BLaER1 treated with 17β-estradiol and CSF1 and Interleukin-3, amounts not matched to agents 10 nM and 100 nM (cell line): ENCODE measurements at regions not wholly inside any gene's neighbourhood (a gene's known extent, or its start where the extent isn't known, plus 50 kb on each side); places are given as distances from the start of the nearest gene placed in this dataset.

Experiments
- H3K27ac ChIP-seq, 11 experiments: shearing (Covaris generic); formaldehyde crosslinking; 2 replicates each; pipeline ENCODE4 v1.8.1; 2022
- H3K27me3 ChIP-seq, 11 experiments: shearing (Covaris generic); formaldehyde crosslinking; 2 replicates each; pipeline ENCODE4 v1.8.1; 2022
- H3K36me3 ChIP-seq, 11 experiments: shearing (Covaris generic); formaldehyde crosslinking; 2 replicates each; pipeline ENCODE4 v1.8.1; 2022
- H3K4me1 ChIP-seq, 10 experiments: shearing (Covaris generic); formaldehyde crosslinking; 2 replicates each; pipeline ENCODE4 v1.8.1; 2022
- H3K4me2 ChIP-seq, 11 experiments: shearing (Covaris generic); formaldehyde crosslinking; 2 replicates each; pipeline ENCODE4 v1.8.1; 2022
- H3K4me3 ChIP-seq, 10 experiments: shearing (Covaris generic); formaldehyde crosslinking; 2 replicates each; pipeline ENCODE4 v1.8.1; 2022
- H3K9ac ChIP-seq, 11 experiments: shearing (Covaris generic); formaldehyde crosslinking; 2 replicates each; pipeline ENCODE4 v1.8.1; 2022
- H3K9me3 ChIP-seq, 11 experiments: shearing (Covaris generic); formaldehyde crosslinking; replicated peaks in 1 of 11; 2 replicates each; pipeline ENCODE4 v1.8.1; 2022
- H4K20me1 ChIP-seq, 11 experiments: shearing (Covaris generic); formaldehyde crosslinking; 2 replicates each; pipeline ENCODE4 v1.8.1; 2022
- Cebpa-rat ChIP-seq, 11 experiments: shearing (Covaris generic); IDR thresholded peaks; 2 replicates each; pipeline ENCODE4 v1.8.1; 2022

DNA sequence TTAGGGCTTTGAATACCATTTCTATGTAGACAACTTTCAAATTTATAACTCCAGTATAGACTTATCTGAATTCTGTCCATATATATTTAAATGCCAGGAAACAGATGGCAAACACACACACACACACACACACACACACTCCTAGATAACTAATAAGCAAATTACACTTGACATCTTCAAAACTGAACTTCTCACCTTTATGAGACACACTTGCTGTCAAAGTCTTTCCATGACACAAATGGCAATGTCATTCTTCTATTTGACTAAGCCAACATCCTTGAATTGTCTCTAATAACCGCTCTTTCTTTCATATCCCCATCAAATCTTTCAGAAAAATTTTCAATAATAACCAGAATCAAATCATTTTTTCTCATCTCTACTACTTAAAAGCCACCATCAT, 402.4 kb downstream of the PCDH18 start:
- H4K20me1 ChIP-seq, result no peaks in the 10 kb centered on the region
- H3K4me1 ChIP-seq, result peaks cover 0 to 15% (median 0%) of the 10 kb centered on the region in 10 experiments; a peak in 5 of 20 replicates
- no peak overlapping the region for H3K4me3 ChIP-seq
- H3K9ac ChIP-seq, result no peak overlapping the region
- no peaks in the 10 kb centered on the region for H3K9me3 ChIP-seq
- no peaks in the 10 kb centered on the region for H3K36me3 ChIP-seq
- H3K27ac ChIP-seq, result no peak overlapping the region
- peak overlapping the region in 3 of 11 experiments; percentile 36 to 55 (median 36); a peak in 6 of 22 replicates for H3K4me2 ChIP-seq
- no peak for TF ChIP-seq Cebpa-rat (IDR thresholded peaks at IDR 0.05)
- H3K27me3 ChIP-seq, result no peaks in the 10 kb centered on the region

GRCh38 chr4:137129441-137129840, 402.9 kb downstream of the PCDH18 start:
- H3K36me3 ChIP-seq, result no peaks in the 10 kb centered on the region
- no peak overlapping the region for H3K9ac ChIP-seq
- H3K4me1 ChIP-seq, result peaks cover 0 to 15% (median 0%) of the 10 kb centered on the region in 10 experiments; a peak in 5 of 20 replicates
- H3K9me3 ChIP-seq, result no peaks in the 10 kb centered on the region
- no peaks in the 10 kb centered on the region for H4K20me1 ChIP-seq
- no peak overlapping the region for H3K27ac ChIP-seq
- H3K4me2 ChIP-seq, result peak overlapping the region in 3 of 11 experiments; percentile 36 to 55 (median 36); a peak in 6 of 22 replicates
- no peak for TF ChIP-seq Cebpa-rat (IDR thresholded peaks at IDR 0.05)
- H3K27me3 ChIP-seq, result no peaks in the 10 kb centered on the region
- no peak overlapping the region for H3K4me3 ChIP-seq

DNA sequence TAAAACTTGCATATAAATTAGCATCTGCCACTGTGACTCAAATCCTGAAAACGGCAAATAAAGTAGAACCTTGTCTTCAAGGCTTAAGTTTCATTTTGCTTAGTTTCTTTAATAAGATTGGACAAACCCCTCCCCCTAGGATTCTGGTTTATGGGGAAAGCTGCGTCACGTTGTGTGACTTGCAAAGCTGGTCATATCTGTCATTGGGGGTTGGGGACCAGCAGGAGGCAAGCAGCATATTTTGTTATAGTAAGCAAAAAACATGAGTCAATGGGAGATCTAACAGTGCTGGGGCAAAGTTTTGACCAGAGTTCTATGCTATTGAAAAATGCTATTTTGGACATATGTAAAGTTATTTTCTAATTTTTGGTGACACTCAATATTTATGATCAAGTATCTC, 407.3 kb downstream of the PCDH18 start:
- Histone ChIP-seq H3K4me1 (peaks cover 0 to 11% (median 0%) of the 10 kb centered on the region in 10 experiments; a peak in 5 of 20 replicates), H4K20me1 (no peaks in the 10 kb centered on the region), H3K27me3 (no peaks in the 10 kb centered on the region), H3K9me3 (no peaks in the 10 kb centered on the region), H3K4me2 (no peak overlapping the region), H3K9ac (no peak overlapping the region), H3K4me3 (no peak overlapping the region), H3K27ac (no peak overlapping the region), H3K36me3 (no peaks in the 10 kb centered on the region)
- no peak for TF ChIP-seq Cebpa-rat (IDR thresholded peaks at IDR 0.05)

- no peak for TF ChIP-seq Cebpa-rat (IDR thresholded peaks at IDR 0.05)
- Histone ChIP-seq H3K9me3 (no peaks in the 10 kb centered on the region), H4K20me1 (no peaks in the 10 kb centered on the region), H3K36me3 (no peaks in the 10 kb centered on the region), H3K4me1 (peaks cover 0 to 6% (median 0%) of the 10 kb centered on the region in 10 experiments; a peak in 5 of 20 replicates), H3K4me3 (no peak overlapping the region), H3K4me2 (no peak overlapping the region), H3K27ac (no peak overlapping the region), H3K9ac (no peak overlapping the region), H3K27me3 (no peaks in the 10 kb centered on the region)
Observed at GRCh38 chr4:137124278-137124932, 407.9 kb downstream of the PCDH18 start.

GRCh38 chr4:137122876-137123275, 409.4 kb downstream of the PCDH18 start:
- H3K27ac ChIP-seq, result no peak overlapping the region
- no peak overlapping the region for H3K4me3 ChIP-seq
- no peak overlapping the region for H3K9ac ChIP-seq
- H3K9me3 ChIP-seq, result no peaks in the 10 kb centered on the region
- H3K4me1 ChIP-seq, result no peaks in the 10 kb centered on the region
- no peak overlapping the region for H3K4me2 ChIP-seq
- H4K20me1 ChIP-seq, result no peaks in the 10 kb centered on the region
- no peak for TF ChIP-seq Cebpa-rat (IDR thresholded peaks at IDR 0.05)
- H3K36me3 ChIP-seq, result no peaks in the 10 kb centered on the region
- H3K27me3 ChIP-seq, result no peaks in the 10 kb centered on the region

DNA sequence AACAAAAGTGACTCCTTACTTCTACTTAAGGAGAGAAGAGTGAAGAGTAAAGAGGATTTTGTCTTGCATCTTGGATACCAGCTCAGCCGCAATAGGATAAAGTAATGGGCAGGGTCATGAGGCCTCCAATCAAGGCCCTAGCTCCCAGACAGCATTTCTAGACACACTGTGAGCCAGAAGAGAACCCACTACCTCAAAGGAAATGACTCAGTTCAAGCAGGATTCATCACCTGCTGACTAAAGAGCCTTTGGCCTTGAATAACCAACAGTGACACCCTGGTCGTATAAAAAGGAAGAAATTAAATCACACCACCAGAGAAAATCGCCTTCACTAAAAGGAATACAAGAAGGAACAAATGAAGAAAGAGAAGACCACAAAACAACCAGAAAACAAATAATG, 416.1 kb downstream of the PCDH18 start:
- H3K27ac ChIP-seq, result no peak overlapping the region
- no peak overlapping the region for H3K9ac ChIP-seq
- no peaks in the 10 kb centered on the region for H4K20me1 ChIP-seq
- H3K4me3 ChIP-seq, result no peak overlapping the region
- no peaks in the 10 kb centered on the region for H3K4me1 ChIP-seq
- no peaks in the 10 kb centered on the region for H3K9me3 ChIP-seq
- no peaks in the 10 kb centered on the region for H3K36me3 ChIP-seq
- H3K4me2 ChIP-seq, result no peak overlapping the region
- TF ChIP-seq Cebpa-rat (IDR thresholded peaks at IDR 0.05), result no peak
- no peaks in the 10 kb centered on the region for H3K27me3 ChIP-seq

DNA sequence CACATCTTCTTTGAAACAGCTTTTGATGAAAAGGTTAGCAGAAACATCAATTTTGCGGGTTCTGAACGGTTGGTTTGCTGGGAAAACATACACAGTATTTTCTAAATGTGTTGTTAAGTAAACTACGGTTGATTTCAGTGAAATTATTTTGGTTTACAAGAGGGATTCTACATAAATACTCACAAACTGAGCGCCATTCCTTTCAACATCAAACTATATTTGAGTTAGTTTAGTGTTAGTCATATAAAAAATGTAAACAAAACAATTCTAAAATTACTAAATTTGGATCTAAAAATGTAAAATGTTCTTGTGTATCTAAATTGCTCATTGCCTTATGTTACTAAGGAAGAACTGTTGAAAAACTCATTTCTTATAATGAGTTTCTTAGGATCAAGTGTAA, 425.6 kb downstream of the PCDH18 start:
- H3K4me1 ChIP-seq, result no peaks in the 10 kb centered on the region

DNA sequence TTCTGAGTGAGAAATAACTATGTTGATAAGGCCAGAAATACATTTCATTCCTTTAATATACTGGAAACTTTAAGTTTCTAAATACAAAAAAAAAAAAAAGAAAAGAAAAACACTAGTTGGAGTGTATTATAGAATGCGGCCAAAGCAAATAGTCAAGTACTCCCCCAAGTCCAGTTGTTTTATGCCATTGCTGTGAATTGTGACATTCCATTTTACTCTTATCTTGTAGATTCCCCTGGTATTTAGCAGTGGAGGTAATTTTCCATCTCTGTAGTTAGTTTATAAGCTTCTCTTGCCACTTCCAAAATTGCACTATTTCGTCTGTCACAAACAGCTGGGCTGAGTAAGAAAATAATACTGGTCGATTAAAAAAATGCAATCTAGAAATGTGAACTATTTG, 426.0 kb downstream of the PCDH18 start:
- H3K4me2 ChIP-seq, result no peak overlapping the region
- TF ChIP-seq Cebpa-rat (IDR thresholded peaks at IDR 0.05), result no peak

More for the DNA sequence above, 425.6 kb downstream of the PCDH18 start:
- no peak overlapping the region for H3K27ac ChIP-seq
- no peaks in the 10 kb centered on the region for H3K9me3 ChIP-seq
- no peak for TF ChIP-seq Cebpa-rat (IDR thresholded peaks at IDR 0.05)
- H3K4me2 ChIP-seq, result no peak overlapping the region
- H3K36me3 ChIP-seq, result no peaks in the 10 kb centered on the region
- H3K4me3 ChIP-seq, result no peak overlapping the region
- no peaks in the 10 kb centered on the region for H4K20me1 ChIP-seq
- no peaks in the 10 kb centered on the region for H3K27me3 ChIP-seq
- H3K9ac ChIP-seq, result no peak overlapping the region

DNA sequence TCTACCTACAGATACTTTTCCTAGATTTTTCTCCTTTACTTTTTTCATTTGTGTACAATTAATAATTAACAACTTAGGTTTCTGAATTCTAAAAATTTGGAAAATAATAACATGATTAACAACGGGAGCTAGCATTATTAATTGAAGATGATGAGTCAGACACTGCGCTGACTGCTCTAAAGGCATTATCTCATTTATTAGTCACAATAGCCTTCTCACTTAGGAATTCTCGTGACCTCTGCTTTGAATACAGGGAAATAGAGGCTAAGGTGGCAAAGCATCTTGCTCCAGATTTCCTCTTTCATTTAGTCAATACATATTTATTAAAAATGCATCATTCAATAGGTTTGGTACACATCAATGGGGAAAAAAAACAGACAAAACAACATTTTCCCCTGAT, 441.3 kb downstream of the PCDH18 start:
- no peak overlapping the region for H3K4me2 ChIP-seq
- no peaks in the 10 kb centered on the region for H4K20me1 ChIP-seq
- H3K27me3 ChIP-seq, result no peaks in the 10 kb centered on the region
- no peaks in the 10 kb centered on the region for H3K9me3 ChIP-seq
- no peak overlapping the region for H3K4me3 ChIP-seq
- no peak overlapping the region for H3K9ac ChIP-seq
- no peak overlapping the region for H3K27ac ChIP-seq
- no peaks in the 10 kb centered on the region for H3K36me3 ChIP-seq
- peaks cover 0 to 5% (median 0%) of the 10 kb centered on the region in 10 experiments; a peak in 5 of 20 replicates for H3K4me1 ChIP-seq
- no peak for TF ChIP-seq Cebpa-rat (IDR thresholded peaks at IDR 0.05)

More for the DNA sequence above, 426.0 kb downstream of the PCDH18 start:
- H3K27ac ChIP-seq, result no peak overlapping the region
- H3K9me3 ChIP-seq, result no peaks in the 10 kb centered on the region
- no peaks in the 10 kb centered on the region for H3K4me1 ChIP-seq
- no peaks in the 10 kb centered on the region for H3K36me3 ChIP-seq
- H3K27me3 ChIP-seq, result no peaks in the 10 kb centered on the region
- no peak overlapping the region for H3K4me3 ChIP-seq
- H4K20me1 ChIP-seq, result no peaks in the 10 kb centered on the region
- no peak overlapping the region for H3K9ac ChIP-seq

DNA sequence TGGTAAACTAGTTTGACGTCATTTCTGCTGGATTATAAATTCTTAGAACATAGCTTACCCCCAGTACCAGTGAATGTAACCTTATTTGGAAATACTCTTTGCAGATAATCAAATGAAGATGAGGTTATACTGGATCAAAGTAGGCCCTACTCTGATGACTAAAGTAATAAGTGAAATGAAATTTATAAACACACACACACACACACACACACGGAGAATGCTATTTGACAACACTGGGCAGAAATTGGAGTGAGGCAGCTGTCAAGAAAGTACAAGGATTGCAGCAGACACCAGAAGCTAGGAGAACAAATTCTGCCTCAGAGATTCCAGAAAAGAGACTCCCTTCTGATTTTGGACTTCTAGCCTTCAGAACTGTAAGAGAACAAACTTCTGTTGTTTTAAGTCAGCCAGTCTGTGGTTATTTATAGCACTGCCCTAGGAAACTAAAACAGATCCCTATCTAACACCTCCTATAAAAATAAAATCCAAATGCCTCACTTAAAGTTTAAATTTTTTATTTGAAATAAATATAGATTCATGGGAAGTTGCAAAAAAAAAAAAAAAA, 448.6 kb downstream of the PCDH18 start:
- Histone ChIP-seq H3K27ac (no peak overlapping the region), H3K4me1 (peaks cover 0 to 10% (median 0%) of the 10 kb centered on the region in 10 experiments; a peak in 5 of 20 replicates), H3K4me3 (no peak overlapping the region), H3K4me2 (no peak overlapping the region), H3K27me3 (no peaks in the 10 kb centered on the region), H4K20me1 (no peaks in the 10 kb centered on the region), H3K9ac (no peak overlapping the region), H3K36me3 (no peaks in the 10 kb centered on the region), H3K9me3 (no peaks in the 10 kb centered on the region)
- TF ChIP-seq Cebpa-rat (IDR thresholded peaks at IDR 0.05), result no peak
